Stomach smooth muscle (tissue), 2 donors: ENCODE measurements at regions not wholly inside any gene's neighbourhood (a gene's known extent, or its start where the extent isn't known, plus 50 kb on each side); places are given as distances from the start of the nearest gene placed in this dataset.

Source experiments
- H3K27ac ChIP-seq: one replicate; pipeline ENCODE4 v1.7.0; 2013; ENCODE audit warnings: mild to moderate bottlenecking, low read length, inconsistent platforms
- H3K27me3 ChIP-seq, 2 donors: one replicate each; pipeline ENCODE4 v1.7.0; 2013; ENCODE audit warnings: low read length in 2 of 2; ENCODE audit not compliant: insufficient read depth in 2 of 2, control insufficient read depth in 1 of 2
- H3K36me3 ChIP-seq, 2 donors: one replicate each; pipeline ENCODE4 v1.7.0; 2013; ENCODE audit warnings: low read length in 2 of 2; ENCODE audit not compliant: control insufficient read depth in 2 of 2, insufficient read depth in 2 of 2
- H3K4me1 ChIP-seq: one replicate; pipeline ENCODE4 v1.7.0; 2013; ENCODE audit warnings: low read length; ENCODE audit not compliant: control insufficient read depth, insufficient read depth
- H3K4me3 ChIP-seq, 2 donors: one replicate each; pipeline ENCODE4 v1.7.0; 2013; ENCODE audit warnings: low read length in 2 of 2
- H3K9ac ChIP-seq, 2 donors: one replicate each; pipeline ENCODE4 v1.7.0; 2013; ENCODE audit warnings: low read length in 2 of 2, mild to moderate bottlenecking in 1 of 2
- H3K9me3 ChIP-seq, 2 donors: one replicate each; pipeline ENCODE4 v1.7.0; 2013; ENCODE audit warnings: low read length in 2 of 2; ENCODE audit not compliant: control insufficient read depth in 2 of 2
- donor health status: healthy.
- donor health status: Pancreatic carcinoma.

- Histone ChIP-seq H3K4me3 (no peak overlapping the region), H3K27me3 (no peaks in the 10 kb centered on the region), H3K9me3 (no peaks in the 10 kb centered on the region), H3K9ac (no peak overlapping the region), H3K4me1 (no peaks in the 10 kb centered on the region), H3K27ac (no peak overlapping the region), H3K36me3 (no peaks in the 10 kb centered on the region)
These were observed 171.7 kb upstream of the MAN1A1 start for GRCh38 chr6:119521251-119521650.

- Histone ChIP-seq H3K27me3 (no peaks in the 10 kb centered on the region), H3K4me1 (no peaks in the 10 kb centered on the region), H3K36me3 (no peaks in the 10 kb centered on the region), H3K27ac (no peak overlapping the region), H3K9me3 (no peaks in the 10 kb centered on the region), H3K4me3 (no peak overlapping the region), H3K9ac (no peak overlapping the region)
These were observed 167.9 kb upstream of the MAN1A1 start for GRCh38 chr6:119517428-119517827.

GRCh38 chr6:119514345-119514744 is 164.8 kb upstream of the MAN1A1 start:
- H3K27ac ChIP-seq, result no peak overlapping the region
- H3K9ac ChIP-seq, result no peak overlapping the region

GRCh38 chr6:119511024-119511423 is 161.5 kb upstream of the MAN1A1 start:
- Histone ChIP-seq H3K27me3 (no peaks in the 10 kb centered on the region), H3K36me3 (no peaks in the 10 kb centered on the region), H3K4me1 (no peaks in the 10 kb centered on the region), H3K9ac (no peak overlapping the region), H3K9me3 (no peaks in the 10 kb centered on the region), H3K27ac (no peak overlapping the region), H3K4me3 (no peak overlapping the region)

More at GRCh38 chr6:119514345-119514744, 164.8 kb upstream of the MAN1A1 start:
- Histone ChIP-seq H3K36me3 (no peaks in the 10 kb centered on the region), H3K9me3 (no peaks in the 10 kb centered on the region), H3K4me3 (no peak overlapping the region), H3K4me1 (no peaks in the 10 kb centered on the region), H3K27me3 (no peaks in the 10 kb centered on the region)

- no peak overlapping the region for H3K27ac ChIP-seq
- no peak overlapping the region for H3K4me3 ChIP-seq
- H3K9me3 ChIP-seq, result no peaks in the 10 kb centered on the region
- H3K4me1 ChIP-seq, result no peaks in the 10 kb centered on the region
- H3K36me3 ChIP-seq, result no peaks in the 10 kb centered on the region
- no peaks in the 10 kb centered on the region for H3K27me3 ChIP-seq
- no peak overlapping the region for H3K9ac ChIP-seq
These were observed 160.7 kb upstream of the MAN1A1 start for GRCh38 chr6:119510246-119510645.

- no peak overlapping the region for H3K4me3 ChIP-seq
- no peaks in the 10 kb centered on the region for H3K27me3 ChIP-seq
- no peaks in the 10 kb centered on the region for H3K36me3 ChIP-seq
- H3K9me3 ChIP-seq, result no peaks in the 10 kb centered on the region
- H3K27ac ChIP-seq, result no peak overlapping the region
- no peak overlapping the region for H3K9ac ChIP-seq
- H3K4me1 ChIP-seq, result no peaks in the 10 kb centered on the region
These were observed 157.1 kb upstream of the MAN1A1 start for GRCh38 chr6:119506631-119507174.

- Histone ChIP-seq H3K36me3 (no peaks in the 10 kb centered on the region), H3K4me1 (no peaks in the 10 kb centered on the region), H3K27me3 (no peaks in the 10 kb centered on the region), H3K4me3 (no peak overlapping the region), H3K27ac (no peak overlapping the region), H3K9me3 (no peaks in the 10 kb centered on the region), H3K9ac (no peak overlapping the region)
These were observed 152.4 kb upstream of the MAN1A1 start for GRCh38 chr6:119501798-119502483.

- no peak overlapping the region for H3K4me3 ChIP-seq
These were observed 150.2 kb upstream of the MAN1A1 start for GRCh38 chr6:119499797-119500196.

GRCh38 chr6:119497988-119498727 is 148.6 kb upstream of the MAN1A1 start:
- Histone ChIP-seq H3K36me3 (no peaks in the 10 kb centered on the region), H3K4me1 (no peaks in the 10 kb centered on the region), H3K27ac (no peak overlapping the region), H3K9me3 (no peaks in the 10 kb centered on the region), H3K4me3 (no peak overlapping the region), H3K27me3 (no peaks in the 10 kb centered on the region), H3K9ac (no peak overlapping the region)

More at GRCh38 chr6:119499797-119500196, 150.2 kb upstream of the MAN1A1 start:
- Histone ChIP-seq H3K4me1 (no peaks in the 10 kb centered on the region), H3K36me3 (no peaks in the 10 kb centered on the region), H3K9me3 (no peaks in the 10 kb centered on the region), H3K27ac (no peak overlapping the region), H3K9ac (no peak overlapping the region), H3K27me3 (no peaks in the 10 kb centered on the region)

GRCh38 chr6:119495230-119495683 is 145.7 kb upstream of the MAN1A1 start:
- Histone ChIP-seq H3K9me3 (no peaks in the 10 kb centered on the region), H3K27ac (no peak overlapping the region), H3K4me3 (no peak overlapping the region), H3K27me3 (no peaks in the 10 kb centered on the region), H3K9ac (no peak overlapping the region), H3K36me3 (no peaks in the 10 kb centered on the region), H3K4me1 (no peaks in the 10 kb centered on the region)

GRCh38 chr6:119493980-119494379 is 144.4 kb upstream of the MAN1A1 start:
- H3K9me3 ChIP-seq, result no peaks in the 10 kb centered on the region
- no peak overlapping the region for H3K27ac ChIP-seq

More at GRCh38 chr6:119493980-119494379, 144.4 kb upstream of the MAN1A1 start:
- Histone ChIP-seq H3K9ac (no peak overlapping the region), H3K36me3 (no peaks in the 10 kb centered on the region), H3K4me1 (no peaks in the 10 kb centered on the region), H3K4me3 (no peak overlapping the region), H3K27me3 (no peaks in the 10 kb centered on the region)
